ENCODE measurements at regions not wholly inside any gene's neighbourhood (a gene's known extent, or its start where the extent isn't known, plus 50 kb on each side); places are given as distances from the start of the nearest gene placed in this dataset.

- no peak overlapping the region for H3K27ac ChIP-seq
- H3K9ac ChIP-seq, result no peak overlapping the region
- H3K4me3 ChIP-seq (ENCODE audit: low read depth, low read length), result no peak overlapping the region
- H3K79me2 ChIP-seq, result no peaks in the 10 kb centered on the region
- no peaks in the 10 kb centered on the region for H3K27me3 ChIP-seq (ENCODE audit: control insufficient read depth, insufficient read depth, low read length)
- TF ChIP-seq, protein P1, sequence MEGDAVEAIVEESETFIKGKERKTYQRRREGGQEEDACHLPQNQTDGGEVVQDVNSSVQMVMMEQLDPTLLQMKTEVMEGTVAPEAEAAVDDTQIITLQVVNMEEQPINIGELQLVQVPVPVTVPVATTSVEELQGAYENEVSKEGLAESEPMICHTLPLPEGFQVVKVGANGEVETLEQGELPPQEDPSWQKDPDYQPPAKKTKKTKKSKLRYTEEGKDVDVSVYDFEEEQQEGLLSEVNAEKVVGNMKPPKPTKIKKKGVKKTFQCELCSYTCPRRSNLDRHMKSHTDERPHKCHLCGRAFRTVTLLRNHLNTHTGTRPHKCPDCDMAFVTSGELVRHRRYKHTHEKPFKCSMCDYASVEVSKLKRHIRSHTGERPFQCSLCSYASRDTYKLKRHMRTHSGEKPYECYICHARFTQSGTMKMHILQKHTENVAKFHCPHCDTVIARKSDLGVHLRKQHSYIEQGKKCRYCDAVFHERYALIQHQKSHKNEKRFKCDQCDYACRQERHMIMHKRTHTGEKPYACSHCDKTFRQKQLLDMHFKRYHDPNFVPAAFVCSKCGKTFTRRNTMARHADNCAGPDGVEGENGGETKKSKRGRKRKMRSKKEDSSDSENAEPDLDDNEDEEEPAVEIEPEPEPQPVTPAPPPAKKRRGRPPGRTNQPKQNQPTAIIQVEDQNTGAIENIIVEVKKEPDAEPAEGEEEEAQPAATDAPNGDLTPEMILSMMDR (IDR thresholded peaks at IDR 0.05), result no peak
- H3K4me2 ChIP-seq (ENCODE audit: low read length), result no peak overlapping the region
- no peaks in the 10 kb centered on the region for H3K36me3 ChIP-seq (ENCODE audit: control insufficient read depth, insufficient read depth, low read length)
- no peaks in the 10 kb centered on the region for H3K4me1 ChIP-seq
- no peak overlapping the region for H2AFZ ChIP-seq
- H3K9me3 ChIP-seq (ENCODE audit: control insufficient read depth, low read length), result no peaks in the 10 kb centered on the region
Observed at GRCh38 chr12:24152270-24152669, 202.8 kb upstream of the SOX5 start.

GRCh38 chr12:24143928-24144327 lies 194.5 kb upstream of the SOX5 start:
- Histone ChIP-seq H3K9me3 (ENCODE audit: control insufficient read depth, low read length) (no peaks in the 10 kb centered on the region), H3K27ac (no peak overlapping the region), H3K4me3 (ENCODE audit: low read depth, low read length) (no peak overlapping the region), H2AFZ (no peak overlapping the region), H3K36me3 (ENCODE audit: control insufficient read depth, insufficient read depth, low read length) (no peaks in the 10 kb centered on the region), H3K79me2 (no peaks in the 10 kb centered on the region), H3K9ac (no peak overlapping the region), H3K4me1 (no peaks in the 10 kb centered on the region), H3K27me3 (ENCODE audit: control insufficient read depth, insufficient read depth, low read length) (no peaks in the 10 kb centered on the region), H3K4me2 (ENCODE audit: low read length) (no peak overlapping the region)
- TF ChIP-seq, protein P1 (IDR thresholded peaks at IDR 0.05), result no peak

DNA sequence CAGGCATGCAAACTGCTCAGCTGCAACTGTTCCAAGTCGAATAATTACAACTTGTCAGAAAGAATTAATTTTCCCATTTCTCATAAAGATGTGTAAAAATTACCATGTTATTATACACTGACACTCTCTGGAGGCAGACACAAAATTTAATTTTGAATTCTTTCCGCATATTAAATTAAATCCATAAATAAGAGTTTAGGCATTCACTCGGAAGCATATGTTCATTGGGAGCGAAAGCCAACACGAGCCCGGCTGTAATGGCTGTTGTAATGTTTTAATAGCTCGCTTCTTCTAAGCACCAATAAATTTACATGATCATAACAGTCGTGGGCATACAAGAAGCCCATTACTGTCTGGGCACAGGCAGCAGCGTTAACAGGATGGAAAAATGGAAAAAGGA lies 189.6 kb upstream of the SOX5 start:
- Histone ChIP-seq H2AFZ (no peak overlapping the region), H3K79me2 (no peaks in the 10 kb centered on the region), H3K27me3 (ENCODE audit: control insufficient read depth, insufficient read depth, low read length) (no peaks in the 10 kb centered on the region), H3K9ac (no peak overlapping the region), H3K27ac (no peak overlapping the region), H3K36me3 (ENCODE audit: control insufficient read depth, insufficient read depth, low read length) (no peaks in the 10 kb centered on the region), H3K4me3 (ENCODE audit: low read depth, low read length) (no peak overlapping the region), H3K4me2 (ENCODE audit: low read length) (no peak overlapping the region), H3K9me3 (ENCODE audit: control insufficient read depth, low read length) (no peaks in the 10 kb centered on the region), H3K4me1 (no peaks in the 10 kb centered on the region)
- TF ChIP-seq, protein P1 (IDR thresholded peaks at IDR 0.05), result no peak

GRCh38 chr12:24138041-24138440 lies 188.6 kb upstream of the SOX5 start:
- H3K36me3 ChIP-seq (ENCODE audit: control insufficient read depth, insufficient read depth, low read length), result no peaks in the 10 kb centered on the region
- no peak overlapping the region for H3K27ac ChIP-seq
- H3K4me1 ChIP-seq, result no peaks in the 10 kb centered on the region
- no peak overlapping the region for H3K9ac ChIP-seq
- TF ChIP-seq, protein P1 (IDR thresholded peaks at IDR 0.05), result no peak
- H3K9me3 ChIP-seq (ENCODE audit: control insufficient read depth, low read length), result no peaks in the 10 kb centered on the region
- H3K4me3 ChIP-seq (ENCODE audit: low read depth, low read length), result no peak overlapping the region
- H3K79me2 ChIP-seq, result no peaks in the 10 kb centered on the region
- no peak overlapping the region for H2AFZ ChIP-seq
- no peaks in the 10 kb centered on the region for H3K27me3 ChIP-seq (ENCODE audit: control insufficient read depth, insufficient read depth, low read length)
- H3K4me2 ChIP-seq (ENCODE audit: low read length), result no peak overlapping the region

DNA sequence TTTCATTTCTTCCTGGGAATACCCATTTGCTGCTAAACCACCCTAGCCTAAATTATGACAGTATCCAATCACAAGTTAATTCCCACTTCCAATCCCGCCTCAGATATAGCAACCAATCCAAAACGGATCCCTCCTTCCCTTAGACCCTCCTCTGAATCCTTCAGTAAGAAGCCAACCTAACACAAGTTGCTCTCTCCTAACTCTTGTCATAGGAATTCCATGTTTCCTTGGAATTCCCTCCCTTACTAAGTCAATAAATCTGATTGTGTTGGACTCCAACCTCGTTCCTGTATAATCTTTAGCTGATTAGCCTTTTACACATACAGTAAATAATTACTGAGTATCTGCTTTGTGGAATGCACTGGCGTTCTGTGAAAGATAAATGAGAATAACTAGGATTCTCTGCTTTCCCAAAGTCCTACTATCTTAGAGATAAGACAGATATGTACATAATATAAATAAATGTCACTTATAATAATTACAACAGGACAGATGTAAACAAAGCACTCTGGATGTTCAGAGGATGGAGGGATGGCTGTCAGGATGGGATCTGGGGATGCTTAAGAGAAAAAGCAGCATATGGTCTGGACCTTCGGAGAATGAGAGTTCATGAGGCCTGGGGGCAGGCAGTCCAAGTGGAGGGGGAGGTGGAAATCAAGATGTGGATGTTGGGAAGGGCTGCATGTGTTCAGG lies 185.8 kb upstream of the SOX5 start:
- no peaks in the 10 kb centered on the region for H3K4me1 ChIP-seq
- H3K9ac ChIP-seq, result no peak overlapping the region
- no peaks in the 10 kb centered on the region for H3K27me3 ChIP-seq (ENCODE audit: control insufficient read depth, insufficient read depth, low read length)
- TF ChIP-seq, protein P1 (IDR thresholded peaks at IDR 0.05), result no peak
- no peaks in the 10 kb centered on the region for H3K79me2 ChIP-seq
- no peak overlapping the region for H3K4me2 ChIP-seq (ENCODE audit: low read length)
- no peak overlapping the region for H3K27ac ChIP-seq
- no peaks in the 10 kb centered on the region for H3K36me3 ChIP-seq (ENCODE audit: control insufficient read depth, insufficient read depth, low read length)
- no peak overlapping the region for H3K4me3 ChIP-seq (ENCODE audit: low read depth, low read length)
- no peak overlapping the region for H2AFZ ChIP-seq
- H3K9me3 ChIP-seq (ENCODE audit: control insufficient read depth, low read length), result no peaks in the 10 kb centered on the region
